ENCODE measurements at regions not wholly inside any gene's neighbourhood (a gene's known extent, or its start where the extent isn't known, plus 50 kb on each side); places are given as distances from the start of the nearest gene placed in this dataset.

DNA sequence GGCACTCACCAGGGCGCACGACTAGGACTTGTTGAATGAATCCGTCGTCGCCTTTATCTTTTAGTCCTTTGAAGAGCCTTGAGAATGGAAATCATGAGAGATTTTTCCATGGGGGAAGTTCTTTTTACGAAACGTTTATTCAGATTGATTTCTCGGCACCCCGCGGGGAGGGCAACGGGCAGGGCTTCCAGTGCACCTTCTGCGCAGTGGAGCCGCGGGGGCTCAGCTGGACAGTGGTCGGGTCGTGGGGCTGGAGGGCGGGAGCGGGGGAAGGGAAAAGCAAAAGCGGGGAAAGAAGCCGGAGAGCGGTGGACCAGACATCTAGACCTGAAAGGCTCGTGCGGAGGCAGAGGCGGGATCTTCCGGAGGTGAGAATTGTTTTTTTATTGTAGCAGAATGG, 50.6 kb upstream of the NBPF20 start:
- peak in 1 of 2 donors; percentile 18 for DNase-seq

DNA sequence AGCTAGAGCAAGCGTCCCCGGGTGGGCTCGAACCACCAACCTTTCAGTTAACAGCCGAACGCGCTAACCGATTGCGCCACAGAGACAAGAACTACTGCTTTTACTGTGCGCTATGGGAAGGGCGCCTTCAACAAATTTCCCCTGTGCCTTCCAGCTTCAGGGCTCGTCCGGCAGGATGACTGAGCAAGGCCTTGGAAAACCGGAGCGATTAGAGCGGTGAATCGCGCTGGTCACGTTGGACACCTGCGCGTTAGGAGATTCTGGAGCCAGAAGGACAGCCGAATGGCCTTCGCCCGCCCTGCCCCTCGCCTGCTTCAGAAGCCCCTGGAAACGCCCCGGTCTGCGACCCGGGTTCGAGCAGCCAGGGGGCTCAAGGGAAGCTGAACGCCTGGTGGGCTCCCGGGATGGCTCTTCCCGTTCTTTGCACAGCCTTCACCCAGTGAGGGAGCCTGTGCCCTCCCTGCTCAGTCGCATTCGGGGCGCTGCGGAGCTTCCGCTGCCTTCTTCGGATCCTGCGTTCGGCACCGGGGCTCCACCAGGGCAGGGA, 50.0 kb upstream of the NBPF20 start:
- peak; percentile 43 to 71 for DNase-seq

Data from stimulated activated CD4-positive, alpha-beta T cell treated with anti-CD3 and anti-CD28 coated beads, Interleukin-2, amount 100 ng/mL, for 24 hours (primary cell).